B cell (primary cell): ENCODE measurements at regions not wholly inside any gene's neighbourhood (a gene's known extent, or its start where the extent isn't known, plus 50 kb on each side); places are given as distances from the start of the nearest gene placed in this dataset.

Experiments
- CTCF ChIP-seq: fragments of 200-600 bp; IDR thresholded peaks from one replicate; pipeline ENCODE4 v1.8.0; 2022; ENCODE audit warnings: antibody characterized with exemption, mild to moderate bottlenecking
- EZH2 ChIP-seq: IDR thresholded peaks from 2 replicates; pipeline ENCODE4 v1.6.1; 2012; ENCODE audit warnings: borderline replicate concordance, low read depth, mild to moderate bottlenecking, moderate library complexity, low read length; ENCODE audit not compliant: insufficient read depth, poor library complexity, severe bottlenecking

- TF ChIP-seq CTCF, result no peak
- TF ChIP-seq EZH2, result no peak
Measured at GRCh38 chr2:168365094-168365621, 90.9 kb upstream of the CERS6 start.
